ENCODE measurements at regions not wholly inside any gene's neighbourhood (a gene's known extent, or its start where the extent isn't known, plus 50 kb on each side); places are given as distances from the start of the nearest gene placed in this dataset.

DNA sequence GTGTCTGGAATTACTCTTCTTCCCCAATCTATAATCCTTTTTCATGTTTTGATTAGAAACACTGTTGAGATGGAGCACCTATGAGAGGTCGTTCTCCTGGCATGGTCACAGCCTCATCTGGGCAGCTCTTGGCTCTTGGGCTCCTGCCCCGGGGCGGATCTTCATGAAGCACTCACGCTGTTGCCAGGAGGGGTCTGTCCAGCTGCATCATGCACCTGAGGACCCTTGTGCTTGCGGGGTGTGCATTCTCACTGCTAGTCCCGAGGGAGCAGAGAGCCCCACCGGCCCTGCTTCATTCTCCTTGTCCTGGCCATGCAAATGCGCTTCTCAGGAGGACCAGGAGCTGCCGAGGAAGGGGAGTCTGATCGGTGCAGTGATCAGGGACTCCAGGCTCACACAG is 117.6 kb upstream of the S1PR3 start (continued):
- TF ChIP-seq PRRX2 (CRISPR knock-in tag; IDR thresholded peaks at IDR 0.05) = no peak
- TF ChIP-seq, protein P1, sequence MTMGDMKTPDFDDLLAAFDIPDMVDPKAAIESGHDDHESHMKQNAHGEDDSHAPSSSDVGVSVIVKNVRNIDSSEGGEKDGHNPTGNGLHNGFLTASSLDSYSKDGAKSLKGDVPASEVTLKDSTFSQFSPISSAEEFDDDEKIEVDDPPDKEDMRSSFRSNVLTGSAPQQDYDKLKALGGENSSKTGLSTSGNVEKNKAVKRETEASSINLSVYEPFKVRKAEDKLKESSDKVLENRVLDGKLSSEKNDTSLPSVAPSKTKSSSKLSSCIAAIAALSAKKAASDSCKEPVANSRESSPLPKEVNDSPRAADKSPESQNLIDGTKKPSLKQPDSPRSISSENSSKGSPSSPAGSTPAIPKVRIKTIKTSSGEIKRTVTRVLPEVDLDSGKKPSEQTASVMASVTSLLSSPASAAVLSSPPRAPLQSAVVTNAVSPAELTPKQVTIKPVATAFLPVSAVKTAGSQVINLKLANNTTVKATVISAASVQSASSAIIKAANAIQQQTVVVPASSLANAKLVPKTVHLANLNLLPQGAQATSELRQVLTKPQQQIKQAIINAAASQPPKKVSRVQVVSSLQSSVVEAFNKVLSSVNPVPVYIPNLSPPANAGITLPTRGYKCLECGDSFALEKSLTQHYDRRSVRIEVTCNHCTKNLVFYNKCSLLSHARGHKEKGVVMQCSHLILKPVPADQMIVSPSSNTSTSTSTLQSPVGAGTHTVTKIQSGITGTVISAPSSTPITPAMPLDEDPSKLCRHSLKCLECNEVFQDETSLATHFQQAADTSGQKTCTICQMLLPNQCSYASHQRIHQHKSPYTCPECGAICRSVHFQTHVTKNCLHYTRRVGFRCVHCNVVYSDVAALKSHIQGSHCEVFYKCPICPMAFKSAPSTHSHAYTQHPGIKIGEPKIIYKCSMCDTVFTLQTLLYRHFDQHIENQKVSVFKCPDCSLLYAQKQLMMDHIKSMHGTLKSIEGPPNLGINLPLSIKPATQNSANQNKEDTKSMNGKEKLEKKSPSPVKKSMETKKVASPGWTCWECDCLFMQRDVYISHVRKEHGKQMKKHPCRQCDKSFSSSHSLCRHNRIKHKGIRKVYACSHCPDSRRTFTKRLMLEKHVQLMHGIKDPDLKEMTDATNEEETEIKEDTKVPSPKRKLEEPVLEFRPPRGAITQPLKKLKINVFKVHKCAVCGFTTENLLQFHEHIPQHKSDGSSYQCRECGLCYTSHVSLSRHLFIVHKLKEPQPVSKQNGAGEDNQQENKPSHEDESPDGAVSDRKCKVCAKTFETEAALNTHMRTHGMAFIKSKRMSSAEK (CRISPR knock-in tag; IDR thresholded peaks at IDR 0.05; ENCODE audit: borderline replicate concordance) = no peak
- TF ChIP-seq E2F1 (CRISPR knock-in tag; IDR thresholded peaks at IDR 0.05) = no peak
- no peak for TF ChIP-seq ZNF423 (CRISPR knock-in tag; IDR thresholded peaks at IDR 0.05)
- no peak for TF ChIP-seq JAZF1 (CRISPR knock-in tag; IDR thresholded peaks at IDR 0.05)
- TF ChIP-seq SOX15 (CRISPR knock-in tag; IDR thresholded peaks at IDR 0.05) = no peak
- TF ChIP-seq ETV6 (CRISPR knock-in tag; IDR thresholded peaks at IDR 0.05) = no peak
- TF ChIP-seq, protein P2, sequence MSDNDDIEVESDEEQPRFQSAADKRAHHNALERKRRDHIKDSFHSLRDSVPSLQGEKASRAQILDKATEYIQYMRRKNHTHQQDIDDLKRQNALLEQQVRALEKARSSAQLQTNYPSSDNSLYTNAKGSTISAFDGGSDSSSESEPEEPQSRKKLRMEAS (CRISPR knock-in tag; IDR thresholded peaks at IDR 0.05) = no peak
- no peak for TF ChIP-seq GABPB1 (CRISPR knock-in tag; IDR thresholded peaks at IDR 0.05)
- TF ChIP-seq SMAD3 (CRISPR knock-in tag; IDR thresholded peaks at IDR 0.05; ENCODE audit: borderline replicate concordance) = no peak

GRCh38 chr9:88874391-88874790 is 116.9 kb upstream of the S1PR3 start:
- Mint-ChIP-seq H3K4me1 (no peaks in the 10 kb centered on the region), H3K9me3 (peaks cover 5% of the 10 kb centered on the region), H3K36me3 (no peaks in the 10 kb centered on the region), H3K27ac (no peak overlapping the region), H3K27me3 (ENCODE audit: low read depth) (no peaks in the 10 kb centered on the region), H3K4me3 (no peak overlapping the region)
- ChIA-PET POLR2A (no interaction called here), CTCF (no interaction called here)
- DNase-seq (ENCODE audit: low spot score) (no peak), ATAC-seq (no peak)
- TF ChIP-seq, protein P3, sequence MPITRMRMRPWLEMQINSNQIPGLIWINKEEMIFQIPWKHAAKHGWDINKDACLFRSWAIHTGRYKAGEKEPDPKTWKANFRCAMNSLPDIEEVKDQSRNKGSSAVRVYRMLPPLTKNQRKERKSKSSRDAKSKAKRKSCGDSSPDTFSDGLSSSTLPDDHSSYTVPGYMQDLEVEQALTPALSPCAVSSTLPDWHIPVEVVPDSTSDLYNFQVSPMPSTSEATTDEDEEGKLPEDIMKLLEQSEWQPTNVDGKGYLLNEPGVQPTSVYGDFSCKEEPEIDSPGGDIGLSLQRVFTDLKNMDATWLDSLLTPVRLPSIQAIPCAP (CRISPR knock-in tag; IDR thresholded peaks at IDR 0.05) = no peak
- TF ChIP-seq TEAD4 (CRISPR knock-in tag; IDR thresholded peaks at IDR 0.05) = no peak
- TF ChIP-seq, protein P4, sequence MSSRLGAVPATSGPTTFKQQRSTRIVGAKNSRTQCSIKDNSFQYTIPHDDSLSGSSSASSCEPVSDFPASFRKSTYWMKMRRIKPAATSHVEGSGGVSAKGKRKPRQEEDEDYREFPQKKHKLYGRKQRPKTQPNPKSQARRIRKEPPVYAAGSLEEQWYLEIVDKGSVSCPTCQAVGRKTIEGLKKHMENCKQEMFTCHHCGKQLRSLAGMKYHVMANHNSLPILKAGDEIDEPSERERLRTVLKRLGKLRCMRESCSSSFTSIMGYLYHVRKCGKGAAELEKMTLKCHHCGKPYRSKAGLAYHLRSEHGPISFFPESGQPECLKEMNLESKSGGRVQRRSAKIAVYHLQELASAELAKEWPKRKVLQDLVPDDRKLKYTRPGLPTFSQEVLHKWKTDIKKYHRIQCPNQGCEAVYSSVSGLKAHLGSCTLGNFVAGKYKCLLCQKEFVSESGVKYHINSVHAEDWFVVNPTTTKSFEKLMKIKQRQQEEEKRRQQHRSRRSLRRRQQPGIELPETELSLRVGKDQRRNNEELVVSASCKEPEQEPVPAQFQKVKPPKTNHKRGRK (CRISPR knock-in tag; IDR thresholded peaks at IDR 0.05; ENCODE audit: borderline replicate concordance) = no peak

DNA sequence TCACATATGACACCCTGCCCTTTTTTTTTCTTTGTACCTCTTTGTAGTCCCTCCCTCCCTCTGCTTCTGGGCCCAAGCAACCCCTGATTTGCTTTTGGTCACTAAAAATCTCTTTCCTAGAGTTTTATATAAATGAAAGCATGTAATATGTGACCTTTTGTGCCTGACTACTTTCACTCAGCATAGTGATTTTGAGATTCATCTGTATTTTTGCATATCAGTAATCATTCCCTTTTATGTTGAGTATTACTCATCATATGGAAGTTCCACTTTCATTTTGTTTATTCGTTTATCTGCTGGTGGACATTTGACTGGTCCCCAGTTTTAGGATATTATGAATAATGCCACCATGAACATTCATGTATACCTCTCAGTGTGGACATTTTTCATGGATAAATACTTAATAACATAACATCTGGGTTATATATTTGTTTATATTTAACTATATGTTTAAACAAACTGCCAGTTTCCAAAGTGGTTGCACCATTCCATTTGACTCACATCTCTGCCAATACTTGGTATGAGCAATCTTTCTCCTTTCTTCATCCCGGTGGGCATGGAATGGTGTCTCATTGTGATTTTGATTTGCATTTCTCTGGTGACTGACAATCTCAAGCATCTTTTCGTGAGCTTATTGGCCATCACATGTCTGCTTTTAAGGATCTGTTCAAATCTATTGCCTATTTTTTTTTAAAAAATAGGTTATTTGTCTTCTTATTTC is 115.7 kb upstream of the S1PR3 start:
- ChIA-PET CTCF (no interaction called here), POLR2A (no interaction called here)
- DNase-seq (ENCODE audit: low spot score) = no peak
- Mint-ChIP-seq H3K4me3 (no peak overlapping the region), H3K27me3 (ENCODE audit: low read depth) (no peaks in the 10 kb centered on the region), H3K36me3 (no peaks in the 10 kb centered on the region), H3K9me3 (peaks cover 4% of the 10 kb centered on the region; the same call in 1 of the 2 replicates), H3K4me1 (no peaks in the 10 kb centered on the region), H3K27ac (no peak overlapping the region)
- TF ChIP-seq, protein P2 (CRISPR knock-in tag; IDR thresholded peaks at IDR 0.05) = no peak
- TF ChIP-seq NFATC4 (CRISPR knock-in tag; IDR thresholded peaks at IDR 0.05) (no peak), SMAD4 (CRISPR knock-in tag; IDR thresholded peaks at IDR 0.05) (no peak), FOXJ3 (CRISPR knock-in tag; IDR thresholded peaks at IDR 0.05; ENCODE audit: borderline replicate concordance) (no peak)
- ATAC-seq = no peak

All from WTC11 (cell line).